HG03432 (cell line): ENCODE measurements at regions not wholly inside any gene's neighbourhood (a gene's known extent, or its start where the extent isn't known, plus 50 kb on each side); places are given as distances from the start of the nearest gene placed in this dataset.

Source experiments
- ATAC-seq: cut with Tn5 transposase; IDR thresholded peaks from one replicate; pipeline ENCODE4 v1.9.1; 2021; ENCODE audit warnings: mild to moderate bottlenecking, moderate library complexity; ENCODE audit not compliant: unreplicated experiment

- no peak for ATAC-seq
Observed at GRCh38 chr3:148600902-148601765, 96.6 kb upstream of the AGTR1 start.

GRCh38 chr3:148601766-148602685 is 95.7 kb upstream of the AGTR1 start:
- ATAC-seq: no peak

GRCh38 chr3:148604270-148605085 is 93.2 kb upstream of the AGTR1 start:
- ATAC-seq: no peak

- ATAC-seq: no peak
Observed at GRCh38 chr3:148605521-148605920, 92.2 kb upstream of the AGTR1 start.

- ATAC-seq: no peak
Observed at GRCh38 chr3:148606979-148607378, 90.7 kb upstream of the AGTR1 start.

- ATAC-seq: no peak
Observed at GRCh38 chr3:148607491-148607890, 90.2 kb upstream of the AGTR1 start.

- no peak for ATAC-seq
Observed at GRCh38 chr3:148612278-148612677, 85.4 kb upstream of the AGTR1 start.

- no peak for ATAC-seq
Observed at GRCh38 chr3:148615382-148615781, 82.3 kb upstream of the AGTR1 start.

GRCh38 chr3:148625095-148625736 is 72.5 kb upstream of the AGTR1 start:
- ATAC-seq: no peak

GRCh38 chr3:148625991-148626390 is 71.7 kb upstream of the AGTR1 start:
- no peak for ATAC-seq

- no peak for ATAC-seq
Observed at GRCh38 chr3:148629006-148629405, 68.7 kb upstream of the AGTR1 start.

GRCh38 chr3:148631124-148631903 is 66.4 kb upstream of the AGTR1 start:
- ATAC-seq: no peak

- no peak for ATAC-seq
Observed at GRCh38 chr3:148641722-148642121, 56.0 kb upstream of the AGTR1 start.

- ATAC-seq: no peak
Observed at GRCh38 chr3:148642214-148642613, 55.5 kb upstream of the AGTR1 start.

- no peak for ATAC-seq
Observed at GRCh38 chr3:148642616-148643015, 55.1 kb upstream of the AGTR1 start.

GRCh38 chr3:148643389-148643840 is 54.3 kb upstream of the AGTR1 start:
- no peak for ATAC-seq

- no peak for ATAC-seq
Observed at GRCh38 chr3:148646126-148646665, 51.5 kb upstream of the AGTR1 start.
